ENCODE measurements at regions not wholly inside any gene's neighbourhood (a gene's known extent, or its start where the extent isn't known, plus 50 kb on each side); places are given as distances from the start of the nearest gene placed in this dataset.

DNA sequence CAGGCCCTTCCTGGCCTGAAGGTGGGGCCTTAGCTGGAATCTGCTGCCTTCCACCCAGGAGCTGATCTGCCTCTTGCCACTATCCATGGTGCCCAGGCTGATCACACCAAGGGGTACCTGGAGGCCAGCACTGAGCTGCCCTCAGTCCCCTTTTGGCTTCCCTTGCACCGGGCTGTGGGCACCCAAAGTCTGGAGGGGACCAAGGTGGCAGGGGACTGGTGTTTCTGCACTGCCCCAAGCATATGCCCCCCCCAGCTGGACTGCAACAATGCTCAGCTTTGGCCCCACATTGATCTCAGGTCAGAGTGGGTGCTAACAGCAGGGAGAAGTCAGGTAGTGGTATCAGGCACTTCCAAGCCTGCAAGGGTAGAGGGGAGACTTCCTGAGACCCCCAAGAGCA, 902.6 kb upstream of the EPHA6 start:
- no peak for DNase-seq (ENCODE audit: low read depth, low spot score)

- peak; percentile 93 for DNase-seq (ENCODE audit: low read depth, low spot score)
These were observed 890.7 kb upstream of the EPHA6 start for GRCh38 chr3:95923496-95924210.

DNA sequence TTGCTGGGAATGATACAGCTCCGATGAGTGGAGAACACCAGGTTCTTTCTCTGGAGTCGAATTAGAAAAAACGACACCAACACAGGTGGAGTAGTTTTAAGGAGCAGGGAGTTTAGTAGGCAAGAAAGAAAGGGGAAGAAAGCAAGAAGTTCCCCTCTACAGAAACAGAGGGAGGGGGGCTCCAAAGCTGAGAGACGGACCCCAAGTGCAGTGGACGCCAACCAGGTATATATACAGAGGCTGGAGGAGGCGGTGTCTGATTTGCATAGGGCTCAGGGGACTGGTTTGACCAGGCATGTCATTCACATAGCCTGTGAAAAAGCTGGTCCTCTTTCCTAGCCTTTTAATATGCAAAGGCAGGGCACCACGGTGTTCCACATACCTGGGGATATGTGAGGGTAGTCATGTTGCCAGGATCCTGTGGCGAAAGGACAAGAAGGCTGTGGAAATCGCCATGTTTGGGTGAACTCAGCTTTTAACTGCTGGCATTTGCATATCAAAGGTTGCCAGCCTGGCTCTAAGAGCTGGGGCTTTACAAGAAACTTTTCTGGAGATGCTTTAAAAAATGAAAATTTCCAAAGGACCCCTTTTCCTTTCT, 887.4 kb upstream of the EPHA6 start:
- DNase-seq (ENCODE audit: low read depth, low spot score), result peak; percentile 37

GRCh38 chr3:95934181-95934580, 880.2 kb upstream of the EPHA6 start:
- DNase-seq (ENCODE audit: low read depth, low spot score), result no peak

- DNase-seq (ENCODE audit: low read depth, low spot score), result no peak
These were observed 875.1 kb upstream of the EPHA6 start for GRCh38 chr3:95939235-95939809.

DNA sequence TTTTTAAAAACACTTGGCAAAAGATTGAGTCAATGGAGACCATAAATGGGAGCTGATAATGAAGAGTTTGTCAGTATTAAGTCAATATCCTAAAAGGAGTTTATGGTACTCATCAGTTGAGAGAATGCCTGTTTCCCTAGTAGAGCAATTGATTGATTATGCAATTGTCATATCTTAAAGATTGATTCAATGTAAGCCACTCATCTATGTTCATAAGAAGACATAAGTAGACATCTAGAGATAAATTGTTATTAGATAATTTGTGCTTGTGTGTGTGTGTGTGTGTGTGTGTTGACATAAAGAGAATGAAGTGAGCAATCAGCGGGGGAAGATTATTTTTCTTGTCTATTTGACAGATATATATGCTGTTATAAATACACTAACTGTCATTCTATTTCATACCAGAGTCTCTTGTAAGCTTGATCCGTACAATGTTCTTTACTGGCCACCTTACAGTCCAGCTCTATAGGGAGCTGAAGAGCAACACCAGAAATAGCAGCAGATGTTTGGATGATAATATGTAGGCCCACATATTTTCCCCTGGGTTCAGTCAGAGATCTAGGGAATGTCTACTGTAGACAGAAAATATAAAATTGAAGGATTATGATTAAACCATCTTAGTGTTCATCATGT, 848.6 kb upstream of the EPHA6 start:
- DNase-seq (ENCODE audit: low read depth, low spot score), result no peak

DNA sequence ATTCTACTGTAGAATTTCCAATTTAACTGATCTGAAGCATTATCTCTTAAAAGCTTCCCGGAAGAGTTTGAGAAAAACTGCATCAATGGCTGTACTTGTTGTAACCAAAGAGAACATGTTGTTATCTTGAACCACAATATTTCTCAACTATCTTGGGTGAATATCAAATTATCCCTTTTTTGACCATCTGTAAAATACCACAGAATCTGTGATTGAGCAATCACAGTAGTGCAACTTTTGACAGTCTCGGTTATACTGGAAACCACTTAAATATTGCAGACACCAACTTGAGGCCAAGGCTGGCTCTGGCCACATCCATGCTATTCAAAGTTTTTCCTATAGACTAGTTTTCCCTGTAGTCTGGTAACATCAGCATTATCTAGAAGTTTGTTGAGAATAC, 842.8 kb upstream of the EPHA6 start:
- no peak for DNase-seq (ENCODE audit: low read depth, low spot score)

DNA sequence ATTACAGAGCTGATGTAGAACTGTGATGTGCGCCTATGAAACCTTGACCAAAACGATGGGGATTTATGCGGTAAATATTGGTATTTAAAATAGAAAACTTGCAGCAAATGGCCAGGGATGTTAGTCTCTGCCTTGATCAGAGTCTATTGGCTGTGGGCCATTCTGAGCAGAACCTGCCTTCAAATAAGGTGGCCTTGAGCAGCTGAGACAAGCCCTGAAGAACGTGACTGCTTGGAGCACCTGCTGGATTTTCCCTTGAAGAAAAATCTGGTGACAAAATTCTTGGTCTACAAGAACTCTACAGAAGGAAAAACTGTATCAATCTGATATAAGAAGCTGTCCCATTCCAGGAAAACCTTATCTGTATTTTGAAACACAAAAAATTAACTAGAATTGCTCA, 820.1 kb upstream of the EPHA6 start:
- no peak for DNase-seq (ENCODE audit: low read depth, low spot score)

GRCh38 chr3:96000966-96001365, 813.4 kb upstream of the EPHA6 start:
- DNase-seq (ENCODE audit: low read depth, low spot score), result no peak

GRCh38 chr3:96007650-96008195, 806.7 kb upstream of the EPHA6 start:
- DNase-seq (ENCODE audit: low read depth, low spot score), result no peak

DNA sequence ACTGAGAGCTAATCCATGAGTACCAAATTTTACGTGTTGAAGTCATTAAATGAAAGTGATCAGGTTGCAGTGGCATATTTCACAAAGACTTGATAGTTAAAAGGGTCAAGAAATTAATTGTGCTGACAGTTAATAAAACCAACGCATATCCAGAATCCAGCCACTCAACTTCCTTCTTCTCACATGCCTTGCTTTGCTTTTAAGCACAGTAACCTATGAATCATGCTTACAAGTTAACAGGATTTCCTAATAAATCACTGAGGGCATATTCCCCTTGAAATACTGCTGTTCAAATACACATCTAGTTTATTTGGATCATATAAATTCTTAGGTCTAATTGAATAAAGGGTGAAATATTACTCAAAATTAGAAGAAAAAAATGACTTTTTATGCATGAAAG, 801.5 kb upstream of the EPHA6 start:
- no peak for DNase-seq (ENCODE audit: low read depth, low spot score)

- DNase-seq (ENCODE audit: low read depth, low spot score), result no peak
These were observed 796.8 kb upstream of the EPHA6 start for GRCh38 chr3:96017556-96017955.

- no peak for DNase-seq (ENCODE audit: low read depth, low spot score)
These were observed 791.7 kb upstream of the EPHA6 start for GRCh38 chr3:96022676-96023075.

DNA sequence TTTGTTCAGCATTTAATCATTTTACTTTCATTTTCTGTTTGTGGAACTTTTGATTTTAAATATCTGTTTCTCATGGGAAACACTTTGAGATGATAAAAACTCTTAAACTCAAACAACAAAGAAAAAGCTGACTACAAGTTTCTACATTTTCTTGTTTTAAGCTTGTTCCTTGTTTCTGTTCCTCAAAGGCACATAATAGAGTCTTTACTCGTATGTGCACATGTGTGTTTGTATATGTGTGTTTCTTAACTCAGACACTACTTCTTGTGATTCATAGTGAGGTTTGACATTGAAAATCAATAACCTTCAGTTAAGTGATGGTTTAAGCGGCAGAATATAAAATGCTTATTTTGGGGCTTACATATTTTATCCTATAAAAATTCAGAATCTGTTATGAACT, 786.7 kb upstream of the EPHA6 start:
- no peak for DNase-seq (ENCODE audit: low read depth, low spot score)

GRCh38 chr3:96039632-96040031, 774.8 kb upstream of the EPHA6 start:
- DNase-seq (ENCODE audit: low read depth, low spot score), result no peak

DNA sequence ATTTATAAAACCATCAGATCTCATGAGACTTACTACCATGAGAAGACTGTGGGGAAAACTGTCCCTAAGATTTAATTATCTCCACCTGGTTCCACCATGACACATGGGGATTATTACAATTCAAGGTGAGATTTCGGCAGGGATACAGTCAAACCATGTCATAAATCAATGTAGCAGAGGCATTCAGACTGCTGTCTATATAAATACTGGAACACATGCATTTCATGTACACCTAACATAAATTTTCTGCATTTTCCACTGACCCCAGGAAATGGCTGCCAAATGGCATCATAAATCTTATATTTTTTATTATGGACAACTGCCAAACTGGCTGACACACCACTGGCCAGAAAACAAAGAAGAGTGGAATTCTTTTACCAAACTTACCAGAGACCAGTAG, 755.1 kb upstream of the EPHA6 start:
- DNase-seq (ENCODE audit: low read depth, low spot score), result no peak

- no peak for DNase-seq (ENCODE audit: low read depth, low spot score)
These were observed 745.3 kb upstream of the EPHA6 start for GRCh38 chr3:96069065-96069464.

DNA sequence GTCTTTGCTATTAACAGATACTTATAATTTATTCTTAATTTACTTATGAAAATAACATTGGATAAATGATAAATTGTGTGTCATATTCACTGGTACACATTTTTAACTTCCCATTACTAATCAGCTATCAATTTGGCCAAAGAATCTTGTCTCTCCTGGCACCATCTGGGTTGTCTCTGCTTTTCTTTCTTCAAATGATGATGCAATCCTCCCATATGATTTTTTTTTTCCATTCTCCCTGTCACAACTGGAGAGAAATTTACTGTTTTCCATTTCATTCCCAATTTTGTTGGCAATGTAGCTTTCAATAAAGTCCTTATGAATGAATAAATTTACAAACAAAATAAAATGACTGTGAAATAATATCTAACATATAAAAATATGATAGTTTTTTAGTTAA, 743.7 kb upstream of the EPHA6 start:
- DNase-seq (ENCODE audit: low read depth, low spot score), result no peak

DNA sequence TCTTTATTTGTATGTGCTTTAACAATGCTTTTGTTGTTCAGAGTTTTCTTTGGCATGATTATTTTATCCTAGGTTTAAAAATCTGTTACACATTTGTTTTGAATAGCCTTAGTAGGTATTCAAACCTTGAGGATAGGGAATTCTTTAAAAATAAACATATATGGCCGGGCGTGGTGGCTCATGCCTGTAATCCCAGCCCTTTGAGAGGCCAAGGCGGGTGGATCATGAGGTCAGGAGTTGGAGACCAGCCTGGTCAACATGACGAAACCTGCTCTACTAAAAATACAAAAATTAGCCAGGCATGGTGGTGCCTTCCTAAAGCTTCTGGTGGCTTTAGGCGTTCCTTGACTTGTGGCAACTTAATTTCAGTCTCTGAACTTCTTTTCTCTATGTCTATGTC, 743.3 kb upstream of the EPHA6 start:
- no peak for DNase-seq (ENCODE audit: low read depth, low spot score)

DNA sequence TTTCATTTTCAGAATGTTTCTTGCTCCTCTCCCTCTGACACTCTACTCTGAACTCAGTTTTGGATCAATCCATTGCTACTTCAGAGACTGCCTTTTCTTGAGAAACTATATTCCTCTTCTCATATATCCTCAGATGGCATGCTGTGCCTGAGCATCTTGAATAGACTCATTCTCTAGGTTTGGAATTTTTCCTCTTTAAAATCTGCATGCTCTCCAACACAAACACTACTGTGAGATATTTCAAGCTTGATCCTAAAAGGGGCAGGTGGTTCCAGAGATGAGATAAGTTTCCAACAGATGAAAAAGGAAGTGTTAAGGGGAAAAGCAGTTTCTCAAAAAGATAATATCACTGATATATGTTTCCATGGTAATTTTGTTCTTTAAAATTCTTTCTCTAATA, 742.2 kb upstream of the EPHA6 start:
- DNase-seq (ENCODE audit: low read depth, low spot score), result no peak

DNA sequence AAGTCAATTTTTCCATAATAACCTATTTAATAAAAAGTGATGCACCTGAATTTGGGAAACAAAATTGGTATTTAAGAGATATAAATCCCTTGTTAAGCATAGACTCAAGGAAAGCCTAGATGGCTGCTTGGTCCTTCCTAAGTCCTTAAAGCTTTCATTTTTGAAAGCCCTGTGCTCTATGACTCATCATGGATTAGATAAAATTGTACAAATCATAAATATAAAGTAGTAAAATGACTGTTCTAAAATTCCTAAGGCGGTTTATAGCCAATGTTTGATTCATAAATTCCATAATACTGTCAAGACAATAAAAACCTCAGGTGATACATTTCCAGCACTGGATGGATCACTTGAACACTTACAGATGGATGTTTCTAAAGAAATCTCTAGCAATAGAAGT, 730.8 kb upstream of the EPHA6 start:
- no peak for DNase-seq (ENCODE audit: low read depth, low spot score)

GRCh38 chr3:96086018-96086417, 728.4 kb upstream of the EPHA6 start:
- DNase-seq (ENCODE audit: low read depth, low spot score), result no peak
